PC-9 (cell line): ENCODE measurements at regions not wholly inside any gene's neighbourhood (a gene's known extent, or its start where the extent isn't known, plus 50 kb on each side); places are given as distances from the start of the nearest gene placed in this dataset.

Experiments used
- CTCF ChIP-seq: fragments of 200-600 bp; sonication (generic); conservative IDR thresholded peaks from 2 replicates; pipeline ENCODE4 v1.6.1; 2017; ENCODE audit warnings: mixed run types, antibody characterized with exemption, mild to moderate bottlenecking, moderate library complexity
- EZH2 ChIP-seq: fragments of 200-600 bp; sonication (generic); IDR thresholded peaks from 2 replicates; pipeline ENCODE4 v1.8.0; 2017; ENCODE audit warnings: antibody characterized with exemption, low read depth

- TF ChIP-seq CTCF (no peak), EZH2 (no peak)
Measured at GRCh38 chr10:121291376-121291775, 306.9 kb downstream of the FGFR2 start.
